ENCODE measurements at regions not wholly inside any gene's neighbourhood (a gene's known extent, or its start where the extent isn't known, plus 50 kb on each side); places are given as distances from the start of the nearest gene placed in this dataset.
A peak's percentile ranks its signal among the peaks of the same experiment; 100 is the strongest.
"Not testable (repeated sequence)": the region's sequence is repeated elsewhere in the genome, so short reads cannot be mapped to it uniquely, and the experiment has no call there.

- Histone ChIP-seq H3K4me3 (IDR thresholded peaks at IDR 0.05; ENCODE audit: insufficient read depth, low read depth, low read length) (no peak overlapping the region), H3K27ac (no peak overlapping the region), H3K79me2 (ENCODE audit: insufficient read depth, low read depth) (no peaks in the 10 kb centered on the region), H3K36me3 (ENCODE audit: insufficient read depth) (no peaks in the 10 kb centered on the region), H3K27me3 (ENCODE audit: insufficient read depth, low read depth) (no peaks in the 10 kb centered on the region), H2AFZ (ENCODE audit: low read depth) (no peak overlapping the region), H3K9ac (no peak overlapping the region), H4K20me1 (ENCODE audit: insufficient read depth) (no peaks in the 10 kb centered on the region), H3K4me1 (ENCODE audit: low read depth, poor library complexity, severe bottlenecking) (peaks cover 20% of the 10 kb centered on the region), H3K4me2 (no peak overlapping the region)
- TF ChIP-seq CTCF (conservative IDR thresholded peaks at IDR 0.05; ENCODE audit: low read depth, low read length), result no peak
Observed at GRCh38 chr5:84715091-84715490, 330.4 kb upstream of the EDIL3 start.

GRCh38 chr5:84709075-84709474 is 324.4 kb upstream of the EDIL3 start:
- no peaks in the 10 kb centered on the region for H3K79me2 ChIP-seq (ENCODE audit: insufficient read depth, low read depth)
- no peak overlapping the region for H2AFZ ChIP-seq (ENCODE audit: low read depth)
- no peak overlapping the region for H3K4me3 ChIP-seq (IDR thresholded peaks at IDR 0.05; ENCODE audit: insufficient read depth, low read depth, low read length)
- peaks cover 21% of the 10 kb centered on the region for H3K4me1 ChIP-seq (ENCODE audit: low read depth, poor library complexity, severe bottlenecking)
- H3K9ac ChIP-seq, result no peak overlapping the region
- H3K27ac ChIP-seq, result no peak overlapping the region
- no peaks in the 10 kb centered on the region for H3K27me3 ChIP-seq (ENCODE audit: insufficient read depth, low read depth)
- TF ChIP-seq CTCF (conservative IDR thresholded peaks at IDR 0.05; ENCODE audit: low read depth, low read length), result no peak
- H4K20me1 ChIP-seq (ENCODE audit: insufficient read depth), result no peaks in the 10 kb centered on the region
- H3K4me2 ChIP-seq, result no peak overlapping the region
- no peaks in the 10 kb centered on the region for H3K36me3 ChIP-seq (ENCODE audit: insufficient read depth)

GRCh38 chr5:84706678-84707641 is 322.3 kb upstream of the EDIL3 start:
- Histone ChIP-seq H3K4me3 (IDR thresholded peaks at IDR 0.05; ENCODE audit: insufficient read depth, low read depth, low read length) (no peak overlapping the region), H2AFZ (ENCODE audit: low read depth) (no peak overlapping the region), H3K4me1 (ENCODE audit: low read depth, poor library complexity, severe bottlenecking) (peaks cover 21% of the 10 kb centered on the region), H3K9ac (no peak overlapping the region), H4K20me1 (ENCODE audit: insufficient read depth) (no peaks in the 10 kb centered on the region), H3K4me2 (peak overlapping the region; percentile 3; the same call in 1 of the 2 replicates), H3K27me3 (ENCODE audit: insufficient read depth, low read depth) (no peaks in the 10 kb centered on the region), H3K27ac (peak overlapping the region; percentile 3; the same call in 1 of the 2 replicates), H3K36me3 (ENCODE audit: insufficient read depth) (no peaks in the 10 kb centered on the region), H3K79me2 (ENCODE audit: insufficient read depth, low read depth) (no peaks in the 10 kb centered on the region)
- no peak for TF ChIP-seq CTCF (conservative IDR thresholded peaks at IDR 0.05; ENCODE audit: low read depth, low read length)

GRCh38 chr5:84700545-84700944 is 315.9 kb upstream of the EDIL3 start:
- not testable (repeated sequence) for H4K20me1 ChIP-seq (ENCODE audit: insufficient read depth); H3K36me3 ChIP-seq (ENCODE audit: insufficient read depth); H3K27ac ChIP-seq; H3K79me2 ChIP-seq (ENCODE audit: insufficient read depth, low read depth); H3K4me2 ChIP-seq; H3K27me3 ChIP-seq (ENCODE audit: insufficient read depth, low read depth); H3K4me1 ChIP-seq (ENCODE audit: low read depth, poor library complexity, severe bottlenecking); H3K9ac ChIP-seq; H3K4me3 ChIP-seq (IDR thresholded peaks at IDR 0.05; ENCODE audit: insufficient read depth, low read depth, low read length); H2AFZ ChIP-seq (ENCODE audit: low read depth)

GRCh38 chr5:84696651-84697050 is 312.0 kb upstream of the EDIL3 start:
- H3K9ac ChIP-seq, result no peak overlapping the region
- no peak for TF ChIP-seq CTCF (conservative IDR thresholded peaks at IDR 0.05; ENCODE audit: low read depth, low read length)
- no peaks in the 10 kb centered on the region for H3K36me3 ChIP-seq (ENCODE audit: insufficient read depth)
- H3K4me1 ChIP-seq (ENCODE audit: low read depth, poor library complexity, severe bottlenecking), result no peaks in the 10 kb centered on the region
- no peak overlapping the region for H3K4me3 ChIP-seq (IDR thresholded peaks at IDR 0.05; ENCODE audit: insufficient read depth, low read depth, low read length)
- H3K27ac ChIP-seq, result no peak overlapping the region
- H3K4me2 ChIP-seq, result no peak overlapping the region
- no peak overlapping the region for H2AFZ ChIP-seq (ENCODE audit: low read depth)
- no peaks in the 10 kb centered on the region for H3K79me2 ChIP-seq (ENCODE audit: insufficient read depth, low read depth)
- H4K20me1 ChIP-seq (ENCODE audit: insufficient read depth), result no peaks in the 10 kb centered on the region
- no peaks in the 10 kb centered on the region for H3K27me3 ChIP-seq (ENCODE audit: insufficient read depth, low read depth)
